HL-60 (cell line): ENCODE measurements at regions not wholly inside any gene's neighbourhood (a gene's known extent, or its start where the extent isn't known, plus 50 kb on each side); places are given as distances from the start of the nearest gene placed in this dataset.

ENCODE experiments used
- CTCF ChIP-seq: IDR thresholded peaks from one replicate; pipeline ENCODE4 v1.5.1; 2011; ENCODE audit warnings: low read length, control low read depth, inconsistent platforms; ENCODE audit not compliant: insufficient read depth
- POLR2AphosphoS5 ChIP-seq: IDR thresholded peaks from 2 replicates; pipeline ENCODE4 v1.6.1; 2012; ENCODE audit warnings: low read depth
- REST ChIP-seq: IDR thresholded peaks from 2 replicates; pipeline ENCODE4 v1.6.1; 2012; ENCODE audit warnings: low read depth; ENCODE audit not compliant: insufficient replicate concordance

GRCh38 chr4:36549992-36550391, 268.6 kb downstream of the DTHD1 start:
- TF ChIP-seq CTCF (no peak), POLR2AphosphoS5 (no peak), REST (no peak)
